Endothelial cell of umbilical vein (primary cell): ENCODE measurements at regions not wholly inside any gene's neighbourhood (a gene's known extent, or its start where the extent isn't known, plus 50 kb on each side); places are given as distances from the start of the nearest gene placed in this dataset.

ENCODE experiments used
- CTCF ChIP-seq, 2 donors: IDR thresholded peaks; 1 replicate in 1 of 2; 2 replicates in 1 of 2; pipeline ENCODE4 v1.5.1; 2011; ENCODE audit warnings: low read length in 2 of 2, mild to moderate bottlenecking in 2 of 2, moderate library complexity in 2 of 2, control low read depth in 1 of 2, inconsistent platforms in 1 of 2, low read depth in 1 of 2; ENCODE audit not compliant: insufficient read depth in 1 of 2; ENCODE audit errors: extremely low read depth in 1 of 2
- EZH2 ChIP-seq: IDR thresholded peaks from 2 replicates; pipeline ENCODE4 v1.6.1; 2012; ENCODE audit warnings: borderline replicate concordance, low read depth, mild to moderate bottlenecking, moderate library complexity, low read length, inconsistent platforms; ENCODE audit not compliant: severe bottlenecking
- FOS ChIP-seq: IDR thresholded peaks from 2 replicates; pipeline ENCODE4 v1.6.1; 2011; ENCODE audit warnings: mild to moderate bottlenecking, low read length, moderate library complexity, borderline replicate concordance; ENCODE audit not compliant: insufficient read depth
- GATA2 ChIP-seq: IDR thresholded peaks from 2 replicates; pipeline ENCODE4 v1.7.0; 2011; ENCODE audit warnings: low read depth, mild to moderate bottlenecking, moderate library complexity, mixed read lengths, low read length; ENCODE audit not compliant: insufficient read length, insufficient read depth
- MYC ChIP-seq: IDR thresholded peaks from one replicate; pipeline ENCODE4 v1.6.1; 2011; ENCODE audit warnings: mild to moderate bottlenecking, low read depth, low read length
- POLR2A ChIP-seq: IDR thresholded peaks from 2 replicates; pipeline ENCODE4 v1.6.1; 2012; ENCODE audit warnings: low read depth, mild to moderate bottlenecking, control low read depth, low read length
- POLR2AphosphoS5 ChIP-seq: IDR thresholded peaks from 2 replicates; pipeline ENCODE4 v1.6.1; 2012; ENCODE audit warnings: low read depth, mild to moderate bottlenecking, control low read depth, low read length, moderate library complexity; ENCODE audit not compliant: insufficient read depth
- TF ChIP-seq, protein P1 (sequence below): IDR thresholded peaks from 2 replicates; pipeline ENCODE4 v1.6.1; 2011; ENCODE audit not compliant: insufficient read depth, insufficient read length

DNA sequence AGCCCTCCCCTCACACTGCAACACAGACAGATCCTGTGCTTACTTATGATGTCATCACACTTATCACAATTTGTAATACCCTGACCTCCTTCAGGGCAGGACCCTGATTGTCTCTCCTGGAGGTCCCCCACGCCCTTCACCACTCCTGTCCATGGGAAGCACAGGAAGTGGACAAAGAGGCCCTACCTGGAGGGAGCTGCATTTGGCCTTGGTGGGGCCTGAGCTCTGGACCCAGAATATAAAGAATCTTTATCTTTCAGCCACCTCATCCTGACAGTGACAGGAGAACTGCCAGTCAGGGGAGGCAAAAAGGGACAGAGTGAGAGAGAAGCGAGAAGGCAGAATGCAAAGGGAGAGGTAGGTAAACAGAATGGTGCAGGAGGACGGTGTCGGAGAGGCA, 303.4 kb upstream of the N4BP1 start:
- TF ChIP-seq POLR2A (no peak), MYC (no peak), CTCF (IDR thresholded peaks at IDR 0.05; ENCODE audit: extremely low read depth in 1 of 2, insufficient read depth in 1 of 2, low read depth in 1 of 2, low read length in 2 of 2) (no peak), FOS (no peak), POLR2AphosphoS5 (no peak), EZH2 (no peak), GATA2 (no peak)
- TF ChIP-seq, protein P1, sequence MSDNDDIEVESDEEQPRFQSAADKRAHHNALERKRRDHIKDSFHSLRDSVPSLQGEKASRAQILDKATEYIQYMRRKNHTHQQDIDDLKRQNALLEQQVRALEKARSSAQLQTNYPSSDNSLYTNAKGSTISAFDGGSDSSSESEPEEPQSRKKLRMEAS: no peak
